Endothelial cell of umbilical vein (primary cell): ENCODE measurements at regions not wholly inside any gene's neighbourhood (a gene's known extent, or its start where the extent isn't known, plus 50 kb on each side); places are given as distances from the start of the nearest gene placed in this dataset.

Source experiments
- BruUV-seq: library from RNA; stranded (reverse); fragments of 400-500 nt; replicated peaks from 2 replicates; lab custom pipeline; 2021; lab: Mats Ljungman, UMichigan
- CTCF ChIA-PET: fragments of 300-600, 350-600 bp; sonication (Branson Sonifier 250); formaldehyde crosslinking; loops from one replicate; lab custom pipeline; 2021; ENCODE audit warnings: antibody characterized with exemption, inconsistent platforms; lab: Charles Lee
- POLR2A ChIA-PET: fragments of 300-600, 350-600 bp; sonication (Branson Sonifier 250); formaldehyde crosslinking; loops from one replicate; lab custom pipeline; 2021; ENCODE audit warnings: antibody characterized with exemption, inconsistent platforms; lab: Charles Lee
- DNase-seq: peaks from one replicate; pipeline ENCODE4 v3.0.0-alpha.2; 2011; ENCODE audit warnings: low read depth, low spot score
- FAIRE-seq: peaks from 2 replicates; lab custom pipeline; 2011; peaks lifted over from hg19 to GRCh38; lab: Jason Lieb, UNC
- H2AFZ ChIP-seq: 2 replicates; pipeline ENCODE4 v1.6.0; 2012; ENCODE audit warnings: low read depth, low read length, control low read depth, inconsistent platforms
- H3K27ac ChIP-seq: 2 replicates; pipeline ENCODE4 v1.5.1; 2011; ENCODE audit warnings: low read depth, mild to moderate bottlenecking, control low read depth, low read length, moderate library complexity; ENCODE audit not compliant: insufficient read depth
- H3K27me3 ChIP-seq, 2 experiments: 2 replicates each; pipeline versions ENCODE4 v1.6.0 to v1.6.1; 2011; ENCODE audit warnings: low read length in 2 of 2, mixed read lengths in 1 of 2; ENCODE audit not compliant: control insufficient read depth in 2 of 2, insufficient read depth in 2 of 2
- H3K36me3 ChIP-seq, 2 experiments: 2 replicates in 1 of 2; 3 replicates in 1 of 2; pipeline ENCODE4 v1.5.1; 2011; ENCODE audit warnings: low read length in 2 of 2, mild to moderate bottlenecking in 1 of 2, moderate library complexity in 1 of 2; ENCODE audit not compliant: control insufficient read depth in 2 of 2, insufficient read depth in 2 of 2; ENCODE audit errors: extremely low read depth in 1 of 2
- H3K4me1 ChIP-seq: 3 replicates; pipeline ENCODE4 v1.5.1; 2011; ENCODE audit warnings: mild to moderate bottlenecking, low read length; ENCODE audit not compliant: control insufficient read depth, insufficient read depth; ENCODE audit errors: extremely low read depth
- H3K4me2 ChIP-seq: 2 replicates; pipeline ENCODE4 v1.6.1; 2011; ENCODE audit warnings: low read length, control low read depth, mixed read lengths; ENCODE audit not compliant: insufficient read depth
- H3K4me3 ChIP-seq, 3 experiments: fragments of 200-600 bp in 1 of 3; sonication (generic), shearing (Covaris generic) in 1 of 3; replicated peaks in 1 of 3; 2 replicates each; pipeline ENCODE4 v1.5.1; 2011 to 2016; ENCODE audit warnings: control low read depth in 3 of 3, low read length in 3 of 3, mild to moderate bottlenecking in 2 of 3, inconsistent platforms in 1 of 3, low read depth in 1 of 3, moderate library complexity in 1 of 3; ENCODE audit not compliant: insufficient read depth in 1 of 3
- H3K79me2 ChIP-seq: 2 replicates; pipeline ENCODE4 v1.6.0; 2012; ENCODE audit warnings: low read length, inconsistent platforms; ENCODE audit not compliant: control insufficient read depth, insufficient read depth
- H3K9ac ChIP-seq: replicated peaks from 2 replicates; pipeline ENCODE3; 2011; ENCODE audit warnings: low read length, control low read depth; ENCODE audit not compliant: insufficient read depth; ENCODE audit errors: extremely low read depth
- H3K9me1 ChIP-seq: replicated peaks from 3 replicates; pipeline ENCODE4 v1.6.0; 2011; ENCODE audit warnings: mild to moderate bottlenecking, low read length; ENCODE audit not compliant: control insufficient read depth, insufficient read depth; ENCODE audit errors: extremely low read depth
- H3K9me3 ChIP-seq: replicated peaks from 2 replicates; pipeline ENCODE4 v1.5.1; 2012; ENCODE audit warnings: low read length, inconsistent platforms; ENCODE audit not compliant: control insufficient read depth, insufficient read depth
- H4K20me1 ChIP-seq: replicated peaks from 2 replicates; pipeline ENCODE3; 2011; ENCODE audit warnings: mild to moderate bottlenecking, low read length; ENCODE audit not compliant: control insufficient read depth, insufficient read depth; ENCODE audit errors: extremely low read depth
- EZH2 ChIP-seq: IDR thresholded peaks from 2 replicates; pipeline ENCODE4 v1.6.1; 2012; ENCODE audit warnings: borderline replicate concordance, low read depth, mild to moderate bottlenecking, moderate library complexity, low read length, inconsistent platforms; ENCODE audit not compliant: severe bottlenecking
- FOS ChIP-seq: IDR thresholded peaks from 2 replicates; pipeline ENCODE4 v1.6.1; 2011; ENCODE audit warnings: mild to moderate bottlenecking, low read length, moderate library complexity, borderline replicate concordance; ENCODE audit not compliant: insufficient read depth
- GATA2 ChIP-seq: IDR thresholded peaks from 2 replicates; pipeline ENCODE4 v1.7.0; 2011; ENCODE audit warnings: low read depth, mild to moderate bottlenecking, moderate library complexity, mixed read lengths, low read length; ENCODE audit not compliant: insufficient read length, insufficient read depth
- JUN ChIP-seq: IDR thresholded peaks from 2 replicates; pipeline ENCODE4 v1.6.1; 2011; ENCODE audit warnings: borderline replicate concordance, low read depth; ENCODE audit not compliant: insufficient read length, insufficient read depth
- MYC ChIP-seq: IDR thresholded peaks from one replicate; pipeline ENCODE4 v1.6.1; 2011; ENCODE audit warnings: mild to moderate bottlenecking, low read depth, low read length
- POLR2A ChIP-seq: IDR thresholded peaks from 2 replicates; pipeline ENCODE4 v1.6.1; 2012; ENCODE audit warnings: low read depth, mild to moderate bottlenecking, control low read depth, low read length
- POLR2AphosphoS5 ChIP-seq: IDR thresholded peaks from 2 replicates; pipeline ENCODE4 v1.6.1; 2012; ENCODE audit warnings: low read depth, mild to moderate bottlenecking, control low read depth, low read length, moderate library complexity; ENCODE audit not compliant: insufficient read depth
- dilution Hi-C: fragments of 300-500 bp; cut with MboI; formaldehyde crosslinking; loops from one replicate; pipeline ENCODE4 v1.15.0; 2019; ENCODE audit warnings: low sequenced_read_pairs; ENCODE audit not compliant: extremely low pct_ligation_motif_present
- intact Hi-C: fragments of 100-400 bp; cut with micrococcal nuclease; formaldehyde crosslinking; loops from one replicate; pipeline ENCODE4 v1.10.0; 2022
- TF ChIP-seq, protein P1 (sequence below), 2 donors: IDR thresholded peaks; 1 replicate in 1 of 2; 2 replicates in 1 of 2; pipeline ENCODE4 v1.5.1; 2011; ENCODE audit warnings: low read length in 2 of 2, mild to moderate bottlenecking in 2 of 2, moderate library complexity in 2 of 2, control low read depth in 1 of 2, inconsistent platforms in 1 of 2, low read depth in 1 of 2; ENCODE audit not compliant: insufficient read depth in 1 of 2; ENCODE audit errors: extremely low read depth in 1 of 2
- TF ChIP-seq, protein P2 (sequence below): IDR thresholded peaks from 2 replicates; pipeline ENCODE4 v1.6.1; 2011; ENCODE audit not compliant: insufficient read depth, insufficient read length

DNA sequence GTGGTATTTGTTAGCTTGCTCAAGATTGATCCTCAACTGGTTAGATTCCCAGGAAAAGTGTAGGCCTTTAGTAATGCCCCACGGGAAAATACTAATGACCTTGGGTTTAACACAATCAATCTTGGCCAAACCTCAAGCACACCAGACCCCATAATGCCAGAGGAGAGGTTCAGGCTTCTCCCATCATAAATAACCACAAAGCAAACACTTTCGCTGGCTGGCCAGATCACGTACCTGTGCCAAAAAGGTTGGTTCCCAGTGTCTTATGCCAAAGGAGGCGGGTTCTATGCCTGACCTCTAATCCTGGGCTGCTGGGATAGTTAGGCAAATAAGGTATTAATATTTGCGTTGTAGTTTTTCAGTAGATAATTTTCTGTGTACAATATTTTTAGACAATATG lies 379.2 kb upstream of the CDH18 start:
- Histone ChIP-seq H3K9me3 (peaks cover 3% of the 10 kb centered on the region), H3K79me2 (no peaks in the 10 kb centered on the region), H3K4me1 (no peaks in the 10 kb centered on the region), H3K27ac (no peak overlapping the region), H3K4me2 (no peak overlapping the region), H3K4me3 (no peak overlapping the region), H3K27me3 (no peaks in the 10 kb centered on the region), H3K9me1 (peaks cover 2% of the 10 kb centered on the region), H4K20me1 (no peaks in the 10 kb centered on the region), H2AFZ (no peak overlapping the region), H3K9ac (no peak overlapping the region), H3K36me3 (no peaks in the 10 kb centered on the region)
- POLR2A ChIA-PET, result no interaction called here
- CTCF ChIA-PET, result no interaction called here
- no peak for DNase-seq
- no peak for FAIRE-seq
- BruUV-seq, result no TSS peak
- intact Hi-C loops (no loop called here), dilution Hi-C loops (no loop called here)
- TF ChIP-seq POLR2AphosphoS5 (no peak), GATA2 (no peak), EZH2 (no peak), MYC (no peak), JUN (no peak), FOS (no peak), POLR2A (no peak)
- TF ChIP-seq, protein P1, sequence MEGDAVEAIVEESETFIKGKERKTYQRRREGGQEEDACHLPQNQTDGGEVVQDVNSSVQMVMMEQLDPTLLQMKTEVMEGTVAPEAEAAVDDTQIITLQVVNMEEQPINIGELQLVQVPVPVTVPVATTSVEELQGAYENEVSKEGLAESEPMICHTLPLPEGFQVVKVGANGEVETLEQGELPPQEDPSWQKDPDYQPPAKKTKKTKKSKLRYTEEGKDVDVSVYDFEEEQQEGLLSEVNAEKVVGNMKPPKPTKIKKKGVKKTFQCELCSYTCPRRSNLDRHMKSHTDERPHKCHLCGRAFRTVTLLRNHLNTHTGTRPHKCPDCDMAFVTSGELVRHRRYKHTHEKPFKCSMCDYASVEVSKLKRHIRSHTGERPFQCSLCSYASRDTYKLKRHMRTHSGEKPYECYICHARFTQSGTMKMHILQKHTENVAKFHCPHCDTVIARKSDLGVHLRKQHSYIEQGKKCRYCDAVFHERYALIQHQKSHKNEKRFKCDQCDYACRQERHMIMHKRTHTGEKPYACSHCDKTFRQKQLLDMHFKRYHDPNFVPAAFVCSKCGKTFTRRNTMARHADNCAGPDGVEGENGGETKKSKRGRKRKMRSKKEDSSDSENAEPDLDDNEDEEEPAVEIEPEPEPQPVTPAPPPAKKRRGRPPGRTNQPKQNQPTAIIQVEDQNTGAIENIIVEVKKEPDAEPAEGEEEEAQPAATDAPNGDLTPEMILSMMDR (IDR thresholded peaks at IDR 0.05; ENCODE audit: extremely low read depth in 1 of 2, insufficient read depth in 1 of 2, low read depth in 1 of 2, low read length in 2 of 2), result no peak
- TF ChIP-seq, protein P2, sequence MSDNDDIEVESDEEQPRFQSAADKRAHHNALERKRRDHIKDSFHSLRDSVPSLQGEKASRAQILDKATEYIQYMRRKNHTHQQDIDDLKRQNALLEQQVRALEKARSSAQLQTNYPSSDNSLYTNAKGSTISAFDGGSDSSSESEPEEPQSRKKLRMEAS, result no peak
